ENCODE measurements at regions not wholly inside any gene's neighbourhood (a gene's known extent, or its start where the extent isn't known, plus 50 kb on each side); places are given as distances from the start of the nearest gene placed in this dataset.

GRCh38 chr2:41568648-41569047, 479.2 kb upstream of the PKDCC start:
- no peak for DNase-seq (ENCODE audit: low read depth, low spot score)

- DNase-seq (ENCODE audit: low read depth, low spot score) = no peak
These were observed 475.7 kb upstream of the PKDCC start for GRCh38 chr2:41572154-41572553.

- no peak for DNase-seq (ENCODE audit: low read depth, low spot score)
These were observed 471.4 kb upstream of the PKDCC start for GRCh38 chr2:41576423-41576822.

GRCh38 chr2:41579806-41580205, 468.0 kb upstream of the PKDCC start:
- DNase-seq (ENCODE audit: low read depth, low spot score) = no peak

GRCh38 chr2:41580806-41581205, 467.0 kb upstream of the PKDCC start:
- no peak for DNase-seq (ENCODE audit: low read depth, low spot score)

- no peak for DNase-seq (ENCODE audit: low read depth, low spot score)
These were observed 452.6 kb upstream of the PKDCC start for GRCh38 chr2:41595240-41595639.

- no peak for DNase-seq (ENCODE audit: low read depth, low spot score)
These were observed 450.1 kb upstream of the PKDCC start for GRCh38 chr2:41597680-41598079.

GRCh38 chr2:41598161-41598894, 449.5 kb upstream of the PKDCC start:
- DNase-seq (ENCODE audit: low read depth, low spot score) = no peak

GRCh38 chr2:41600460-41600859, 447.4 kb upstream of the PKDCC start:
- DNase-seq (ENCODE audit: low read depth, low spot score) = no peak

- DNase-seq (ENCODE audit: low read depth, low spot score) = no peak
These were observed 445.5 kb upstream of the PKDCC start for GRCh38 chr2:41602341-41602740.

- no peak for DNase-seq (ENCODE audit: low read depth, low spot score)
These were observed 442.5 kb upstream of the PKDCC start for GRCh38 chr2:41605311-41605710.

GRCh38 chr2:41605914-41606313, 441.9 kb upstream of the PKDCC start:
- no peak for DNase-seq (ENCODE audit: low read depth, low spot score)

GRCh38 chr2:41610501-41611190, 437.2 kb upstream of the PKDCC start:
- no peak for DNase-seq (ENCODE audit: low read depth, low spot score)

- no peak for DNase-seq (ENCODE audit: low read depth, low spot score)
These were observed 429.1 kb upstream of the PKDCC start for GRCh38 chr2:41618754-41619153.

- DNase-seq (ENCODE audit: low read depth, low spot score) = no peak
These were observed 426.7 kb upstream of the PKDCC start for GRCh38 chr2:41621095-41621494.

- no peak for DNase-seq (ENCODE audit: low read depth, low spot score)
These were observed 426.3 kb upstream of the PKDCC start for GRCh38 chr2:41621563-41621962.

GRCh38 chr2:41622301-41622700, 425.5 kb upstream of the PKDCC start:
- no peak for DNase-seq (ENCODE audit: low read depth, low spot score)

GRCh38 chr2:41626936-41627335, 420.9 kb upstream of the PKDCC start:
- DNase-seq (ENCODE audit: low read depth, low spot score) = no peak

- DNase-seq (ENCODE audit: low read depth, low spot score) = no peak
These were observed 413.1 kb upstream of the PKDCC start for GRCh38 chr2:41634686-41635085.

- no peak for DNase-seq (ENCODE audit: low read depth, low spot score)
These were observed 402.9 kb upstream of the PKDCC start for GRCh38 chr2:41644936-41645335.

- DNase-seq (ENCODE audit: low read depth, low spot score) = no peak
These were observed 400.3 kb upstream of the PKDCC start for GRCh38 chr2:41647468-41648050.

- DNase-seq (ENCODE audit: low read depth, low spot score) = no peak
These were observed 390.6 kb upstream of the PKDCC start for GRCh38 chr2:41657226-41657625.

- no peak for DNase-seq (ENCODE audit: low read depth, low spot score)
These were observed 388.1 kb upstream of the PKDCC start for GRCh38 chr2:41659758-41660157.

All from iPS DF 19.7 (cell line).